ENCODE measurements at regions not wholly inside any gene's neighbourhood (a gene's known extent, or its start where the extent isn't known, plus 50 kb on each side); places are given as distances from the start of the nearest gene placed in this dataset.

DNA sequence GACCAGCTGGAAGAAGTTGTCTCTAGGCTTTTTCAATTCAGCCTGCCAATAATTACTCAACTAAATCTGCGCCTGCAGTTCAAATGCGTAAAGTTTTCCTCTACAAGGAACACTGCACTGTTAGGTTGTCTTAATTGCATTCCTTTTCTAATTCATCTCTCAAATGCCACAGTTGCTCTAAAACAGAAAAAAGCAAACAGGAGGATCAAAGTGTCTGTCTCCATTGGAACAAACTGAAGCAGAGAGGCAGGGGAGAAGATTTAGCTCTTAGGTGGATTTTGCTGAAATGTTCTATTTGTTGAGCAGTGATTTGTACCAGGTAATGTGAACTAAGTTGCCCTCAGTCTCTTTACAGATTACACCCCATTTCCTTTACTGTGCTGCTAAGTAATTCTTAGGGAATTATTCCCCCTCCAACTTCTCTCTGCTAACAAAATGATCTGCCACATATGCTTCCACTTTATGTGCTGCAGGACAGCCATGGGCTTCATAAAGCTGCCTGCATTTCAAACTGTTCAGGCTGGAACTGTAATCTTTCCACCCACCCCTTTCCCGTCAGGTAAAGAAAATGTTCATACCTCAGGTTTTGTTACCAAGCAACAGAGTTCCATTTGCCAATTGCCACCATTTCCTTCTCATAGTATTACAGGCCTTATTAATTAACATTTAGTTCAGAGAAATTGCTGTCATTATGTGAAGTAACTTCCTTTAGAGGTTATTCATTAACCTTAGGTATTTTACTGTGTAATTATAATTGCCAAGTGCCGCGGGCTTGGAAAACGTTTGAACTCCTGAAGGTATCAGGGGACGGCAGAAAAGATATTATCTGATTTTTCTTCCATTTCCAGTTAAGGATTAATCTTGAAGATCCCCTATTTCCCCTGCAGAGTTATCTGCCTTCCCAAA, 149.3 kb downstream of the SPRY1 start:
- DNase-seq = no peak

DNA sequence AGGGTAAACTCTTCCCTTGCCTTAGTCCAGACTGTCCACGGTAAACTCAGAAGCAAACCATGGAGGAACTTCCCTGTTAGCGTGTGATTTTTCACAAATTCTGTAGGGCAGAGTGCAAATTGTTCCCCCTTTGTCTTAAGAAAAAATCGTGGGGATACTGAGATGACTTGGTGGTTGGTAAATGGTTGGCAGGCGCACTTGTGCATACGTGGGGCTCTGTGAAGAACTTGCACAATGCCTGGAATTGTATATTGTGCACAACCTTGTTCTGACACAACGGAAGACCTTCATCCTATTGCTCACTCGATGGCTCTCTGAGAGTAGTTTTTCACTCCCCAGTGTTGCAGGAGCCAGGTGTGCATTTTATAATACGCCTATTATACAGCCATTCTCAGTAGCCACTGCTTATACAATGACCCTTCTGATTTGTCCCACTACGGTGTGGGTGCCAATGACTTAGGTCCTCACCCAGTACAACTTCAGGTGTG, 150.0 kb downstream of the SPRY1 start:
- DNase-seq = no peak

DNA sequence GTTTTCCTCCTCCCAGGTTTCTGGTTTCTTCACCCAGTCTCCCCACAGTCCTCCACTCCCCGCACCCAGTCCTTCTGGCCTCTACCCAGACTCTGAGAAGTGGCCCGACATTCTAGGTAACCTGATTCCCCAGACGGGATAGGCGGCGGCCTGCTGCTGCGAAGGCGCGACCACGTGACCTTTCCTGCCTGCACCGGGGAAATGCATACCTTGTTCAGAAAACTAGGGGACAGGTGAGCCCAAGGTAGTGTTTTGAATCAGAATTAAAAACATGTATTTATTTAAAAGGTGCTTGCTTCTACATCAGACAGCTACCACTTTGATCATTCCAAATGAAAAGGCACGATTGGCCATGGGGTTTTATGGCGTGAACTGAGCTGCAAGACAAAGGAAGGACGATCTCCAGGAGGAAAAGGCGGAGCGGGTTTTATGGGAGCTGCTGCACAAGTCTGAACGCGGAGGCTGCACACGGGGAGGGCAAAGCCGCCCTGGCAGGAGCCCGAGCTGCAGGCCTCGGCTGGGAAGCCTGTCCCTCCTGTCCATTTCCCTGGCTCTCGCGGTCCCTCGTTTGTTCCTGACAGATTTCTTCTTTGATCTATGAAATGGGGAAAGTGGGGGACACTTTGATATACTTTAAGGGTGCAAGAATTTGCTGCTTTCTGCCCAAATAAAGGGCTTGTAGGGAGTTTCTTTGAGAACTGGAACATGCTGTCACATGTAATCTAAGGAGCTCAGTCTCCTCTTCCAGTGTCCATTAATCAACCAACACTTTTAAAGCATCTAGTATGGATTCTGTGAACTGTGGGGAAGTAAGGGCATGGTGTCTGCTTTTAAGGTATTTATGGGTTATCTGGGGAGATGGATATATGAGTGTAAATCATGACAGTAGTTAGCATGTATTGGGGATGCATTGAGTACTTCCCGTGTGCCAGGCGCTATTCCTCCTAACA, 150.9 kb downstream of the SPRY1 start:
- no peak for DNase-seq

DNA sequence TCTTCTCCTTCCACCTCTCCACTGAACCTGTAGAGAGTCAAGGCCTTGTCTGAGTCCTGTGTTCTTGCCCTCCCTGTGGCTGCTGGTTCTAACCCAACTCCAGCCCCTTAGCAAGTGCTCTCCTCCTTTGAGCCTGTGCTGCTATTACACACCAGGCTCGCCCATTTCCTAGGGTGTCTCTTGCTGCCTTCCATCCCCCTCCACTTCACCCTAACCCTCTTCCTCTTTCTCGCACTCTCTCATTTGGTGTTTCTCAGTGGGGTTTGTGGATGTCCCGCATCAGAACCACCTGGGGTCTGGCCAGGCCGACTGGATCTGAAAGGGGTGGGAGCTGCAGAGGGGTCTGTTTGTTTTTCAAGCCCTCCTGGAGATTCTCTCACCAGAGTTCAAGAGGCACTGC, 156.7 kb downstream of the SPRY1 start:
- DNase-seq = no peak

DNA sequence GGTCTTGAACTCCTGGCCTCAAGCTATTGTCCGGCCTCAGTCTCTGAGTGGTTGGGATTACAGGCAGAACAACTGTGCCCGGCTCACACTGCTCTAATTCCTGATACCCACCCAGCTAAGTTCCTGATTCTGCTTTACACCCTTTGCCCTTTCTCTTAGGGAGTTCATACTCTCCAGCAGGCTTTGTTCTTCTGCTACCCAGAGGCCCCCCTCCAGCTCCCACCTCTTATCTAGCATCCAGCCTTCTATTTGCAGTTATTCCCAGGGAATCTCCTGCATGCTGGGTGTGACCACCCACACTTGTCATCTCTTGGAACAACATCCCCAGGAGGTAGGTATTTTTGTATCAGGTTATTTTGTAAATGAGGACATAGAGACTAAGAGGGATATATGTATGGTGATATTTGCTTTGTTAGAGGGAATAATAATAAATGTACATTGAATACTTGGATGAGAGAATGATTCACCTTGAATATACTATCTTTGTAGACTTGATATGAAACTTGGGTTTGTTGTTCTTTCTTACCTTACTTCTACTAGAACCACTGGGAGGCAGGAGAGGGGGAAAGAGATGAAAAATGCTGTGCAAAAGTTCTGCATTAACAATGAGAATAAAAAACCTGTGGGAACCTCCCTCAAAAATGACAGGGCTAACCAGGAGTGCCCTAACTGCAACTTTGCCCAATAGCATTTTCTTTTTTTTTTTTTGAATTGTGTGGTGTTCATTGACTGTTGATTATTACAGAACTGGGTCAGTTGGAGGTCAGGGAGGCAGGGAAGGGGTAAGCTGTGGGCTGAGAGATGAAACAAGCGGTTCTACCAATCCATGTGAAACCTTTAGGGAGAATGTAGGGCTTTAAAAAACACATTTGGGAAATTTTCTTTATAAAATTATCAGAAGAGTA, 157.4 kb downstream of the SPRY1 start:
- DNase-seq = no peak

DNA sequence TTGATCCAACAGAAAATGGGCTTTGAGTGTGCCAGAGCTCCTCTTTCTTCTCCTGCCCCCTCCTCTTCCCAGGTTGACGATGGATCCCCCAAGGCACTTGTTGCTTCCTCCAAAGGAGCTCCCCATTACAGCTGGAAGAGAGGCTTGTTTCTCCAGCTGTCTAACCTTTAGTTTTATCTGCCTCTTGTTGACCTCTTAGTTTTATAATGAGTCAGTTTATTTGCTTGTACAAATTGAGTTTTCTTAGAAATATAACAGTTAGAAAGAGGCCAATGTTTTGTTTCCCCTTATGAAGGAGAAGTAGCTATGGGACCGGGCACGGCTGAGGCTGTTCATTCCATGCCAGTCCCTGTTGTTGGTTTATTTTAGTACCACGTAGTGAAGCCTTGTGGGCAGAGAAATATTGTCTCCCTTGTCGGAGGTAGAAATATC, 158.2 kb downstream of the SPRY1 start:
- no peak for DNase-seq

DNA sequence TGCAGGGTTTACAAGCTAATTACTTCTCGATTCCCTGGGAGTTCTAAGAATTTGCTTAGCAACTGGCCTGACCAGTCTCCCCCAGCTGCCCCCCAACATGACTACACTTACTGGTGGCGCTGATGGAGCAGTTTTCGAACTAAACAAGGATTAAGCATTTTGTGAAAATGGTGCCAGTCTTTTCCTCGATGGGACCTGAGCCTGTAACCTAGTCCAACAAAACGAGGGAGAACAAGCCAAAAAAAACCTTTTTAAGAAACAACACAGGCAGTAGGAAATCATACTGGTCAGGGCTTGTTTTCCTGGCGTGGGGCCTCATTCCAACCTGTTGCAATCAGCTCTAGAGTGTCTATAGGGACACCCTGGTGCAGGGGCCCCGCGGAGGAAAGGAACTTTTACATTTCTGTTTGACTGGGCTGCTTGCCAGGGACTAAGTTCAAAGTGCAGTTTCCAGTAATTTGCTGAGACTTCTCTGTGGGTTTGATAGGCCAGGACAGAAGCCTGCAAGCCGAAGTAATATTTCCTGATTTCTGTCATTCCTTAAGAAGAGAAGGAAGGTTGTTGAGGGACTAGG, 158.7 kb downstream of the SPRY1 start:
- no peak for DNase-seq

DNA sequence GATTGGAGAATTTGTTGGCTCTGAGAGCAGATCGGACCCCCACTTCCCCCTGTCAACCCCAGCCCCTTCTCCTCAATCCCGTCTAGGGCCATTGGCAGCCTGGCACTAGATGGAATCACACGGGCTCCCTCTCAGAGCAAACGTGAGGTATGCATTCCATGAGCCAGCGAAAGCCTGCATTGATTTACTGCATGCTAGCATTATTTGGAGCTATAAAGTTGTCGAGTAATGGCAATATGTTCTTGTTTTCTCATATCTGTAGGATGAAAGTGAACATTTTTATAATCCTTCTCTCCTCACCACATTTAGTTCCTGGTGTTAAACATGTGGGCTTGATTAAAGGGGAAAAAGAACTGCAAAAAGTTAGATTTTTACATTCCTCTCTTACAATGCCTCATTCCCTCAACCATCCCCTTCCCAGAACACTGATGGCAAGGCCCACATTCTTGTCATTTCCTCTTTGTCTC, 159.2 kb downstream of the SPRY1 start:
- DNase-seq = no peak

DNA sequence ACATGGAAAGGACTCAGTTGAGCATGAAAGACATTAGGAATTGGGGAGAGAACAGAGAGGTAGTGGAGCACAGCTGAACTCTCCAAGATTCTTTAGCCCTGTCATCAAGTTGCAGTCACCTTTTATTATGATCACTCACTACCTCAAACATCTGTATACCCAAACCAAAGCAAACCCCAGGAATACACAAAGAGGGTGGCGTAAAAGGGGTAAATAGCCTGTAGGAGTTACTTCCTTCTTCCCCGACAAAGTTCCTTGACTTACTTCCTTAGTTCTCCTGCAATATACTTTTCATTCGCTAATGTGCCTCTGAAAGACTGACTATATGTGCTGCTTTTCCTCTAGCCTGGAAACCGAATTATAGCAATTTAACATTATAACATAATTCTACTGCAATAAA, 159.9 kb downstream of the SPRY1 start:
- no peak for DNase-seq

DNA sequence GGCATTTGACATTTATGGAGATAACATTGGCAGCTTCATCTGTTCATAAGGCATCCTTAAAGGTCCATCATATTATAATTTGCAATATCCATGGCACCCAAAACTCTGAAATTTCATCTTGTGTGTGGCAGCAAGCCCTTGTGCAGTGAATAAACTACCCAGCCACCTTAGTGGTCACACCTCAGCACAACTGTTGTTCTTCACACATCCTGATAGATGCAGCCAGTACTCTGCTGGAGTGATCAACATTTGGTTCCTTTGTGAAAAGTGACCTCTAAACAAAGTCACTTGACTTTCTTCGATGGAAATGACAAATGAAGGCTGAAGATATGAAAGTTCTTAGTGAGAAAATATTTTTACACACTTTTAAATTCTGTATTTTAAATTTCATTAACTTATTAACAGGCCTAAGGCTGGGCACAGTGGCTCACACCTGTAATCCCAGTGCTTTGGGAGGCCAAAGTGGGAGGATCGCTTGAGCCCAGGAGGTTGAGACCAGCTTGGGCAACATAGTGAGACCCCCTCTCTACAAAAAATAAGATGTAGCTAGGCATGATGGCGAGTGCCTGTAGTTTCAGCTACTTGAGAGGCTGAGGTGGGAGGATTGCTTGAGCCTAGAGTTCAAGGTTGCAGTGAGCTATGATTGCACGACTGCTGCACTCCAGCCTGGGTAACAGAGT, 161.4 kb downstream of the SPRY1 start:
- no peak for DNase-seq

DNA sequence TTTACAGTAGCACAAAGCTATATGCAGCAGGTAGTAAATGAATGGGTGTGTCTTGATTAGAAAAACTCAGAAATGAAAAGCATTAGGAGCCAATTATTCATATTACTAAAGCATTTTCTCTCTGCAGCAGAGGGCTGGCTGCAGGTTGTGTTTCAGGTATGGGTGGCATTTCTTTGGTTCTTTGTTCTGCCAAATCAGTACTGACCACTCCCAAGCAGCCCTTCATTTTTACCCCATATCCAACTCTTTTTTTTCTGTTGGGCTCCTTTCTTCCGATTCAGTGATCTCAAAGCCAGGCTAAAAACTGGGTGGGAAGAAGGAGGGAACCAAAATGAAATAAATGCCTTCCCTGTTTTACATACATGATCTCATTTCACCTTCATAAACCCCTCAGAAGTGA, 162.3 kb downstream of the SPRY1 start:
- DNase-seq = no peak

DNA sequence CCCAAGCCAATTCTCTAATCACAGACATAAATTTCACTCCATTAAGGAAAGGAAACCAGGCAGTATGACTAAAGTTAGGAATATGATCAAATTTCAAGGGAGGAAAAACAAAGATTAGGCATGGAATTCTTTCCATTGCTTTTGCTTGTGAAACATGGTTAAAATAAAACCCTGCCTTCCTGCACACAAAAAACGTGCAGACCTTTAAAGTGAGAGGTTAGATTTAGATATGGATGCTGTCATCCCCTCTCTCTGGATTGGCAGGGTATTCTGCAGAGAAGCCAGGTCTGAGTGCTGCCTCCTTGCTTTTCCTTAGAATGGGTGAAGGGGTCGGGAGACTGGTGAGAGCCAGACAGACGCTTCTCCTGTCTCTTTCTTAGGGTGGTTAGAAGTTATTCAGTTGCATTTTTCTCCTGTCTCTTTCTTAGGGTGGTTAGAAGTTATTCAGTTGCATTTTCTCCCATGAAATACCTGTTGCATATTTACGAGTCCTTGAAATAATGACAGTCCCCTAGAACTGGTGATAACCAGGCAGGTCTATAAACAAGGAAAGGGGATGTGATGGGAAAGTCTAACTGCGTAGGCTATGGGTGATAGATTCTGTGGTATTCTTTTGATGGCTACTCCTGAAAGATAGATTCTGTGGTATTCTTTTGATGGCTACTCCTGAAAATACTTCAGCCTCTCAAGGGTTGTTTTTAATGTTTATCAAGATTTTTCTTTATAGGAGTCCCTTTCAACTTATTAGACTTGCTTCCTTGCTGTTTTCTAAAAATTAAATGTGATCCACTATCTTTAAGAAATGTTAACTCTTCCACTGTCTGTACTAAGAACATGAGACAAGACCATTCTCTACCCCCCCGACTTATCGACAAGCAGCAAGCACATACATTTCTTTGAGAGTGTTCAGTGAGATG, 163.6 kb downstream of the SPRY1 start:
- DNase-seq = no peak

DNA sequence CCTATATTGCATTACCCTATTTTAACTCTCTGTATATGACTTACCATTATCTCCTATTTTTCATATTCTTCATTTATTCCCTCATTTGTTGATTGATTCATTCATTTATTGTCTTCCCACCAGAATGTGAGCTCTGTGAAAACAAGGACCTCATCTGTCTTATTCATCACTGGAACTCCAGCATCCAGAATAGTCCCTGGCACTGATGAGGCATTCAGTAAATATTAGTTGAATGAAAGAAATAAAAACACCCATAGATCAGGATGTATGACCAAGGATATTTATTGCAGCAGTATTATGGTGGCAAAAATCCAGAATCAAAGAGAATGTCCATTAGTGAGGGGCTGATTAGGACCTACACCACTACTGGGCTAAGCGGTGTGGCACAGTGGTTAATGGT, 164.9 kb downstream of the SPRY1 start:
- no peak for DNase-seq

DNA sequence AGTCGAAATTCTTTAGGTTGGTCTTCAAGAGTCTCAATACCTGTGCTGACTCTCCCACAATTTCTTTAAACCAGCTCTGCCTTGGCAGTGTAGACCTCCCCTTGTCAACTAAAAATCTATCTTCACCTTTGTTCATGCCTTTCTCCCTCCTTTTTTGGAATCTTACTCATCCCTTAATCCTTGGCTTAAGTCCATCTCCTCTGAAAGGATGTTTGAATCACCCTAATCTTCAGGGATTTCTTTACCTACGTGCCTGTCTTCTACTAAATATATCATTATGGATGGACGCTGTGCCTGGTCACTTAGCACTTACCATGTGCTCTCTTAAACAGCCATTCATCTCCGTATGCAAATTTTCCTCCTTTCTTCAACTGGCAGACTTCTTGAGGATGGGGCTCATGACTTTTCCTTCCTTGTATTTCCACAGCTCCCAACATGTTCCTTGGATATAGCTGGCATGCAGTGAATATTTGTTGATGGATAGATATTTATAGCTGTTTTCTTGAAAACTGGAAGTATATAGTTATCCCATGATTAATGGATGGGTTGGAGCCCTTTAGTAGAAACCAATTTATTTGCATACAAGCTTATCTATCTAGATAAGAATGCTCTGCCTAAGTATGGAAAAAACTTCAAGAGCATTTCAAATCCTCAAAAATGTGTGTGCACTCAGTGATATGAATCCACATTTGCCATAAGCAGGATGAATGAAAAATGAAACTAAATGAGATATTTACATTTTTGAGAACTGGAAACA, 166.6 kb downstream of the SPRY1 start:
- DNase-seq = no peak

DNA sequence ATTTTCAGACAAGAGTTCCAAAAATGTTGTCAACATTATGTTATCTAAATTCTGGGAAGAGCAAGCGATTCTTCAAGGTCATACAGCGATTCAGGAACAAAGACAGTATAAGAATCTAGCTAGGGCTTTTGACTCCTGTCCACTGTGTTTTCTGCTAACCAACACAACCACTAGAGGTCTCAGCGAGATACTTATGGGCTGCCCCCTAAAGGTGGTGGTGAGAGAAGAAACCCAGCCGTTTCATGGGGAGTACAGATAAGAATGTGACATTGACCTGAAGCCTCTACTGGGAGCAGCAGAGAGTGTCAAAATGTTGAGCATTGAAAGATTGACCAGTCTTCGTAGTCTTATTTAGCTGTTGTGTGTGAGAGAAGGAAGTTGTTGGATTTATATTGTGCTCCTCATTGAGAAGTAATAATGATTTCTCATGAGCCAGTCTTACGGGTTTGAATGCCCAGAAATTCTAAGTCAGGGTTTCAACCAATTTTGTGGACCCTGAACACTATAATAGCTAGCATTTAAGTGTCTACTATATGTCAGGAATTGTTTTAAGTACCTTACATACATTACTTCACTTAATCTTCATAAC, 168.3 kb downstream of the SPRY1 start:
- DNase-seq = peak; percentile 43 to 59

DNA sequence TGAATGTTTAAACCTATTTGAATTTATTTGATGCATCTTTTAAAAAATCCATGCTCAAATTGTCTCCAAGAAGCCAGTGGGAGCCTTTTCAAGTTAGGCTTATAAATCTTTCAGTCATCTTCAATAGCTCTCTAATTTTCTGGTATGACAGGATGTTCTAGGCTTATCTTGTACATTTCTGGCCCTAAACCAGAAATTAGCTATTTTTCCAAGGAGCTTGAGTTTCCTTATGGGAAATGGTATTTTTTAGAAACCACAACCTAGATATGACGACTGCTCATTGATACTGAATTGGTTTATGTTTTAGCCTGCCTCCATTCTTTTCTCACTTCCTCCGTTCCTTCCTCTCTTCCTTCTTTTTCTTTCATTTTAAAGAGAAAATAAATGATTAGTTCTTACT, 172.3 kb downstream of the SPRY1 start:
- no peak for DNase-seq

DNA sequence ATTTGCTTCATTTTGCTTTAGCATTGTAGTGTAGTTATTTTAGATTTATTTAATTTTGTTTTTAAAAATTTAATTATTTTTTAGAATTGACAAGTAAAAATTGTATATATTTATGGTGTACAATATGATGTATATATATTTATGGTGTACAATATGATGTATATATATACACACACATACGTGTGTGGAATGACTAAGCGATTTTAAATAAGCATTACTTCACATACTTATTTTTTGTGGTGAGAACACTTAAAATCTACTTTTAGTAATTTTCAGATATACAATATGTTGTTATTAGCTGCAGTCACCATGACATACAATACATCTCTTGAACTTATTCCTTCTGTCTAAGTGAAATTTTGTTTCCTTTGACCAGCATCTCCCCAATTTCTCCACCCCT, 172.9 kb downstream of the SPRY1 start:
- DNase-seq = no peak

DNA sequence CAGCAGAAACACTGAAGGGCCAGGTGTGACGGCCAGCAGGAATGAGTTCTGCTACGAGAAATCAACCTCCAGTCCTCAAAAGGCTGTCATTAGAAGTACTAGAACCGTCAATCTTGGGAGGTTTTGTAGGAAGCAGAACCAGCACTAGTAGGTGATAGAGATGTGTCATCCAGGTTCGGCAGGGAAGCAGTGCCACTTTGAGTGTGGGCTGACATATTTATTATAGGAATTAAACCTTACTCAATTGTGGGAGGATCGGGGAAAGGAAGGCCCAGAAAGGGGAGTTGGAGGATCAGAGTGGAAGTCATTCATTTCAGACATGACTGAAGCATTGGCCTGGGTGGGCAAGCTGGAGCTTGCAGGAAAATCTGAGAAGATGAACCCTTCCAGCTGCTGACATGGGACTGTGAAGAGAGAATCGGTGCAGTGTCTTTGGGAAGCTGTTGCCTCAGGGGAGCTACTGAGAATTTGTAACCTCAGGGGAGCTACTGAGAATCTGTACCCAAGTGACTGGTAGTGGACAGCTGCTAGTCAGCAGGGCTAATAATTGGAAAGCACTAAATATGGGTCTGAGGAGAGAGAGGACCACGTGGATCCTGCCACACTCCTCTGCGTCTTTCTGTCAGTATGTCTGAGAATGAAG, 177.4 kb downstream of the SPRY1 start:
- no peak for DNase-seq

DNA sequence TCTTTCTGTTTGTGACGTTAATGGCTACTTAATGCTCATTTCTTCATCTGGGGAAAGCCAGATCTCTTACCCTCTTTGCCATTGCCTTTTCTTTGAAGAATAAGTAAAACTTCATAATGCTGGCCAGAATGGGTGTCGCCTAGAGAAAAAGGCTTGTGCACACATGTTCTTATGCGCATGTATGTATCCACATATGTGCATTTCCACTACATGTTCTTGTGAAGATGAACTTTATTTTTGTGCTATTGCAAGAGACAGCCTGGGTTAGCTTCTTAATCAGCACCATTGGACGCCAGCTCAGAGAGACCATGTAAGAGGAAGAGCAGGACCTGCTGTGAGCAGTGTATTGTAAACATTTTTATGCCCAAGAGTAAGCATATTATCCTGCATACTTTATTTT, 178.7 kb downstream of the SPRY1 start:
- no peak for DNase-seq
